8988T (cell line): ENCODE measurements at regions not wholly inside any gene's neighbourhood (a gene's known extent, or its start where the extent isn't known, plus 50 kb on each side); places are given as distances from the start of the nearest gene placed in this dataset.
"Not testable (repeated sequence)": the region's sequence is repeated elsewhere in the genome, so short reads cannot be mapped to it uniquely, and the experiment has no call there.

ENCODE experiments used
- DNase-seq: peaks from one replicate; pipeline ENCODE4 v3.0.0; 2011

DNA sequence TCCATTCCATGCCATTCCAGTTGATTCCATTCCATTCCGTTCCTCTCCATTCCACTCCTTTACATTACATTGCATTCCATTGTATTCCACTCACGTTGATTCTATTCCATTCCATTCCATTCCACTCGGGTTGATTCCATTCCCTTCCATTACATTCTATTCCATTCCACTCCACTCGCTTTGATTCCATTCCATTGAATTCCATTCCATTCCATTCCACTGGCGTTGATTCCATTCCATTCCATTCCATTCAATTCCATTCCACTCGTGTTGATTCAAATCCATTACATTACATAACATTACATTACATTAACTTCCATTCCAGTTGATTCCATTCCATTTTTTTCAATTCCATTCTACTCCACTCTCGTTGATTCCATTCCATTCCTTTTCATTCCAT is 1142.8 kb downstream of the RPIA start:
- DNase-seq, result no peak

DNA sequence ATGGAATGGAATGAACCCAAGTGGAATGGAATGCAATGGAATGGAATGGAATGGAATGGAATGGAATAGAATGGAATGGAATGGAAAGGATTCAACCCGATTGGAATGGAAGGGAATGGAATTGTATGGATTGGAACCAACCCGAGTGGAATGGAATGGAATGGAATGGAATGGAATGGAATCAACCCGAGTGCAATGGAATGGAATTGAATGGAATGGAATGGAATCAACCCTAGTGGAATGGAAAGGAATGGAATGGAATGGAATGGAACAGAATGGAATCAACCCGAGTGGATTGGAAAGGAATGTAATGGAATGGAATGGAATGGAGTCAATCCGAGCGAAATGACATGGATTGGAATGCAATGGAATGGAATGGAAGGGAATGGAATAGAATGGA is 1144.9 kb downstream of the RPIA start:
- not testable (repeated sequence) for DNase-seq

DNA sequence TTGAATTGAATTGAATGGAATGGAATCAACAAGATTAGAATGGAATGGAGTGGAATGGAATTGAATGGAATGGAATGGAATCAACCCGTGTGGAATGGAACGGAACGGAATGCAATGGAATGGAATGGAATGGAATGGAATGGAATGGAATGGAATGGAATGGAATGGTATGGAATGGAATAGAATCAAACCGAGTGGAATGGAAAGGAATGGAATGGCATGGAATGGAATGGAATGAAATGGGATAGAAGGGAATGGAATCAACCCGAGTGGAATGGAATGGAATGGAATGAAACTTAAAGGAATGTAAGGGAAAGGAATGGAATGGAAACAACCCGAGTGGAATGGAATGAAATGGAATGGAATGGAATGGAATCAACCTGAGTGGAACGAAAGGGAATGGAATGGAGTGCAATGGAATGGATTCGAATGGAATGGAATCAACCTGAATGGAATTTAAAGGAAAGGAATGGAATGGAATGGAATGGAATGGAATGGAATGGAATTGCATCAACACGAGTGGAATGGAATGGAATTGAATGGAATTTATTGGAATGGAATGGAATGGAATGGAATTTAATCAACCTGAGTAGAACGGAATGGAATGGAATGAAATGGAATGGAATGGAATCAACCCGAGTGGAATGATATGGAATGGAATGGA is 1146.6 kb downstream of the RPIA start:
- no peak for DNase-seq

DNA sequence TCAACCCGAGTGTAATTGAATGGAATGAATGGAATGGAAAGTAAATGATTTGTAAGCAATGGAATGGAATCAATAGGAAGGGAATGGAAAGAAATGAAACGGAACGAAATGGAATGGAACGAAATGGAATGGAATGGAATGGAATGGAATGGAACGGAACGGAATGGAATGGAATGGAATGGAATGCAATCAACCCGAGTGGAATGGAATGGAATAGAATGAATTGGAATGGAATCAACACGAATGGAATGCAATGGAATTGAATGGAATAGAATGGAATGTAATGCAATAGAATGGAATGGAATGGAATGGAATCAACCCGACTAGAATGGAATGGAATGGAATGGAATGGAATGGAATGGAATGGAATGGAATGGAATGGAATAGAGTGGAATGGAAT is 1148.7 kb downstream of the RPIA start:
- not testable (repeated sequence) for DNase-seq

DNA sequence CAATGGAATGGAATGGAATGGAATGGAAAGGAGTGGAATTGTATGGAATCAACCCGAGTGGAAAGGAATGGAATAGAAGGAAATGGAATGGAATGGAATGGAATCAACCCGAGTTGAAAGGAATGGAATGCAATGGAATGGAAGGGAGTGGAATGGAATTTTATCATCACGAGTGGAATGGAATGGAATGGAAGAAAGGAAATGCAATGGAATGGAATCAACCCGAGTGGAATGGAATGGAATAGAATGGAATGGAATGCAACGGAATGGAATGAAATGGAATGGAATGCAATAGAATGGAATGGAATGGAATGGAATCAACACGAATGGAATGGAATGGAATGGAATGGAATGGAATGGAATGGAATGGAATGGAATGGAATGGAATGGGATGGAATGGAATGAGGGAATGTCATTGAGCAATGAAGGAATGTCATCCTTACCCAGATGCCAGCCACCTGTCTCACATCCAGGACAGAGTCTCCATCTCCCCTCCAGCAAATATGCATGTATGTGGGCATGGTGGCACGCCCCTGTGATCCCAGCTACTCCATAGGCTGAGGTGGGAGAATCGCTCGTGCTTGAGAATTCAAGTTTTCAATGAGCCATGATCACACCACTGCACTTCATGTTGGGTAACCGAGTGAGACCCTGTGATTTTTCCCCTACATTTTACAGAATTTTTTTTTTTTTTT is 1149.5 kb downstream of the RPIA start:
- DNase-seq, result not testable (repeated sequence)

DNA sequence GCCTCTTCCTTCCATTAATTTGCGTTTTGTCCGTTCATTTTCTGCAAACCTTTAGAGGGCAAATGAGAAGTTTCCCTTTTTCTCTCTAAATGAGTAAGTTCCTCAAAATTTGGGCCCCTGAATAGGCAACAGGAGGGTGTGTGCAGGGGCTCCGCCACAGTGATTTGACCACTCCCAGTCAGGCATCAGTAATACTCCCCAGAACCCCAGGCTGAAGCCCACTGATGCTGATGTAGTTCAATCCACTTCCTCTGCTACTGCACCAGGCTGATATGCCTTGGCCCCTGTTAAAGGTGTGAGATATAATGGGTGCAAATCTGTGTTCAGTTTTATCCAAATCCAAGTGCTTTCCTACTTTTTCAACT is 1150.0 kb downstream of the RPIA start:
- no peak for DNase-seq

DNA sequence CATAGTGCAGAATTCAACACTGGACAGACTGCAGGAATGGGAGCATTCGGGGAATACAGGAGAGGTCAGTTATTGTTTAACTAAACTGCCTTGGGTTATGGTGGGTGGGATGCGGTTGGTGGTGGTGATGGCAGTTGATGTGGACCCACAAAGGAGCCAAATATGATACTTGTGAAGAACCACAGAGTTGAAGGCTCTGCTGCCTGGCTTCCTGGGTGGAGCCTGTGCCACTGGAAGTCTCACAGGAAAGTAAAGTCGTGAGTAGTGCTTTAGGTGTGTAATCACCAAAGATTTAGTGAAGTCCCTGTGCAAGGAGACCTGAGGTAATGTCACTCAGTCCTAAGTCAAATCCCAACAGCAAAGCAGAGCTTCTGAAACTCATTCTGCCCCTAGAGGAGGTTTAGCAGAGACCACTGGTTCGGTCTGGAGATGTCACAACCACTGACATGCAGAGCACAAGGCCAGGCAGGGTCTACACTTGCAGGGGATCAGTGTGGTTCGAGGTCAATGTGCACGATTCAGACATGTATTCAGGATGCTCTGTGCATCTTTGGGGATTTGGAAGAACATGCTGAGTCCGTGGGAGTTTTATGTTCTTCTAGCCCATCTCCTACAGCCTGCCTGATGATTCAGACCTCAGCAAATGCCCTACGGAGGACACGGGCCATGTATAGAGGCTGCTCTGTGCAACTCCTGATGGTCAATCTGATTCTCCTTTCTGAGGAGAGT is 1150.9 kb downstream of the RPIA start:
- DNase-seq, result no peak

DNA sequence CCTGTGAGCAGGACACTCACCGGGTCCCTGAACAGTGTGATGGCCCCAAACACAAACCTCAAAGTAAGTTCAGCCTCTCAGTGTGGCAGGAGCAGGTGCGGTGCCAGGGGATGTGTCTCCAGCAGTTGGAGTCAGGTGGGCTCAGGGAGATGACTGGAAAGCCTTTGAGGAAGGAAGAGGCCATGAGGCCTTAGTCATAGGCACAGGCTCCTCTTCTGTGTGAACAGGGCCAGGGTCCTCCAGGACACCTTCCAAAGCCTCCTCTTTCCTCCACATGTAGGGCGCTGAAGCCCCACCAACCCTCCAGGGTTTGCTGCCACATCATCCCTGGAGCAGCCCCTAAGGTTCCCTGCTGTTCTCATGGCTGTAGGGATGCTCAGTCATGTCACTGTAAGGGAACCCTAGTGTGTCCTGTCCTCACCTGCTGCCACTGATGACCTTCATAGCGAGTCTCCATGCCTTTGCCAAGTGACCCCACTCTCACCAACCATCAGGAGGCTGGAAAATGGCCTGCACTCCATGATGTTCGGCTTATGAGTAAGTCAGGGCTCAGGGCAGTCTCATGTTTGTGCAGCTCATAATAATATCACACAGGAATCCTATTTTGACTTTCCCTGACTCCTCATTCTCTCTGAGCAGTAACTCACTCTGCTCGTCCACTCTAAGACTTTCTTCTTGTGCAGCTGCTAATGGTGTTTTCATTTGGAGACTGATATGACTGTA is 1152.9 kb downstream of the RPIA start:
- DNase-seq, result no peak

DNA sequence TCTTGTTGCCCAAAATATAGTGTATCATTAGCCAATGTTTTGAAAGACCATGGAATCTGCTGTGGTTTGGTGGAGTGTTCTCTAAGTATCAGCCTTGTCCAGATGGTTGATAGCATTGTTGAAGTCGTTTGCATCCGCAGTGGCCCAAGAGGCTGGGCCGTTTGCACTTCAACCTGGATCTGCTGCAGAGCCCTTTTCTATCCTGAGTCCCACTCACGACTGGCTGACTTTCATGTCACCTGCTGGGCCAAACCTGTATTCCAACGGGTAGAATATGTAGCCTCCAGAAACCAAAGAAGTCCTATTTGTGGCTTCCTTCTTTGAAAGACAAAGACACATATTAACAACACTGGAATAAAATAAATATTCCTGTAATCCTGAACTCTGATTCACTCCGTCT is 1154.1 kb downstream of the RPIA start:
- no peak for DNase-seq

DNA sequence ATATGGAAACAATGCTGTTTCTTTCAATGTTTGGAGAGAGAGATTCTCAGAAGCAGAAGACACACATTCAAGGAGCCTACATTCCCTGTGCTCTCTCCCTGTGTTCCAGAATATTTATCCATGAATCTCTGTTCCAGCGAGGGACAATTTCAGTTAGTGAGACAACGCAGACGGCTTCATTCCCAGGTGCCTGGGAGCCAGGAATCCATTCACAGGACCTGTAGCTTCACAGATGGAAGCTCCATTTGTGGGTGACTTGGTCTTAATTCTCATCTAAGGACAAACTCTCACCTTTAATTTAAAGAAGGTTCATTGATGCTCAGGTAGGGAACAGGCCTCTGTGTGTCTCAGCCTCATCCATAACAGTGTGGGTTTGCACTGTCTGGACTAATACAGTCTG is 1156.6 kb downstream of the RPIA start:
- no peak for DNase-seq

DNA sequence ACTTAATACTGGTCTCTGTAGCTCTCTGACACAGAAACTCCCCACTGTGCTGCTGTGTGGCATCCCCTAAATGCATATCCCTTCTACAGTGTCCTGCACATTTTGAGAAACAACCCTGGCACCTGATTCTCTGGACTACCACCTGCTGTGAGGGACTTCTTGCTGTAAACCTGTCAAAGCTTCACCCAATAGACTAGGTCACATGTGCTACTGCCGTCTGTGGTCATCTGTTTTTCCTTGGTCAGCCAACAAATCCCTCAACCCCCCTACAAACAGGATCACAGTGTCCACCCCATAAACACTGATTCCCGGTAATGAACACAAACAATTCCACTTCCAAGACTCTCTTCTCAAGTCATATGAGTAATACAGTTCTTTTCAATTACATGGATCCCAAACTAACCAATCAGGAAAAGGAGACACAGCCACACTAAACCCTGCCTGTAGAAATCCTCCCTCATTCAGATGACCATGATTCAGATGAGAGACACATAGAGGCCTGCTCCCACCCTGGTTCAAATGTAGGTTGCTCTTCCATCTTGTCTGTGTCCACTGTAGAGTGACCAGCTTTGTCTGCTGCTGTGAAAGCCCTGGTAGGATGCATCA is 1157.4 kb downstream of the RPIA start:
- DNase-seq, result no peak

DNA sequence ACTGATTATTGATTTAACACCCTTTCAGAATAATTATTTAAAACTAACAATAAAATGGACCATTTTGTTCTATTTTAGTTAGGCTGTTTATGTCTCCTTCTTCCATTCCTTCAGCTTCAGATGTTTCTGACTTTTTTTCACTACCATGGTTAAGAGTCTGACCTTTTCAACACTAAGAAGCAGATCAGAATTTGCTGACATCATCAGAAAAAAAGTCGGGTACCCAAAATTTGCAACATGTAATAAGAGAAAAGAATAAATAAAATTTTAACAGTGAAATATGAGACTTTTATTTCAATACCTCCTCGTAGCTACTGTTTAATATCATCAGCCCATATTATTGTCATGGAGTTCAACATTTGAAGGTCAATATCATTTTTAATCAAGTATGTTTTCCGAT is 1158.3 kb downstream of the RPIA start:
- DNase-seq, result no peak

DNA sequence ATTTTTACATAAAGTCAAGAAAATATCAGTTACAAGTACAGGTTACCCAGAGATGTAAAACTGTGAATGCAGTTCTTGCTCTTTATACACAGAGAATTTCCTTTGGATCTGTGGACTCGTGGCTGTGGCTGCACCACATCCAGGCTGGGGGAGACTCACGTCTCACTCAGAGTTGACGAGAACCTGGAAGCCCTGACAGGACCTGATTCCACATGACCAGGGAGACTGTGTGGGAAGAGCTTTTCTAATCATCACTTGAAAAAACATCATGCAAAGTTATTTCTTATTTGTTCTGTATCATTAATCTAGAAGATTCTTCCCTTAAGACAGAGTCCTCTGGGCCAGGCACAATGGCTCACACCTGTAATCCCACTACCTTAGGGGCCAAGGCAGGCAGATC is 1159.0 kb downstream of the RPIA start:
- DNase-seq, result no peak

DNA sequence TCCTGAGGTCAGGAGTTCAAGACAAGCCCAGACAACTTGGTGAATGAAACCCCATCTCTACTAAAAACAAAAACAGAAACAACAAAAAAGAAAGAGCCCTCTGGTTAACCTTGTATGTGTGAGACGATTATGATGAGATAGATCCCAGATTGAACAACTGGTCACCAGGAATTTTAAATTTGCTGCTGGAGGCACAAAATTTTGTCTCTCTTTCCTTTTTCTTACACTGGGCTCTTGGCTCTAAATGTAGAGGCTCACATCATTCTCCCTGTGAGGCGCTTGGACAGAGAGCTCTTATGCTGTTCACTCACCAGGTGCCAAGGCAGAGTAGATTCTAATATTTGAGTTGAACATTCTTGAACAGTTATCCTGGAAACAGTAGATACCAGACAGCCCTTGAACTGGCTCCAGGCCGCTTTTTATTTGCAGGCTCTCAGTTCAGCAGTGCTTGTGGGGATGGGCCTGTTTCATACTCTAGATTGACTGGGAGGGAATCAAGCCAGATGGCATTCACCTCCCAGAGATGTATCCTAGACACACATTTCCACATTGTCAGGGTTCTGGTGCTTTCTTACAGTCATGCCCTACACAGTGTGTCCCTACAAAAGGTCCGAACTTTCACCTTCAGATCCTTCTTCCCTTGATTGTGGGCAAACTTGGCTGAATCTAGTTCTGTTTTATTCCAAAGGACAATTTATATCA is 1159.6 kb downstream of the RPIA start:
- no peak for DNase-seq

DNA sequence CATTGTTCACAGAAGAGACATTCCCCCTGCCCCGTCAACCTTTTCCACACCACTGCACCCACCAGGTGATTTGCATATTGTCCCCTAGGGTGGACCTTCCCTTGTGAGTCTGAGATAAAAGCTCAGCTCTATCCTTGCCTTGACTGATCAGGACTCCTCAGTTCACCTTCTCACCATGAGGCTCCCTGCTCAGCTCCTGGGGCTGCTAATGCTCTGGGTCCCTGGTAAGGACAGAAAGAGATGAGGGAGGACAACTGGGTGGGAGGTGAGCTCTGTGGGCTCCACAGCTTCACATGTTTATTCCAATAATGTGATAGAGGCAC is 1160.1 kb downstream of the RPIA start:
- DNase-seq, result no peak

DNA sequence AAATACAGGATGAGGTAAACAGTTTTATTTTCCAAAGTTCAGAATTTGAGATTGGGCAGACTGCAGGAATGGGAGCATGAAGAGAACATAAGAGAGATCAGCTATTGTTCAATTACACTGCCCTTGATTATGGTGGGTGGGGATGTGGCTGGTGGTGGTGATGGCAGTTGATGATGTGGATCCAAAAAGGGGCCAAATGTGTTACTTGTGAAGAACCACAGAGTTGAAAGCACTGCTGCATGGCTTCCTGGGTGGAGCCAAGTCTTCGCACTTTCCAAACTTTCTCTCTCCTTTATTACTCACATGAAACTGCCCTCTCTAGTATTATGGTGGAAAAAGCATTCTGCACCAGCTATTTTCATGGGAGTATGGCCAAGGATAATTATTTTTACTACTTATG is 1162.0 kb downstream of the RPIA start:
- not testable (repeated sequence) for DNase-seq

DNA sequence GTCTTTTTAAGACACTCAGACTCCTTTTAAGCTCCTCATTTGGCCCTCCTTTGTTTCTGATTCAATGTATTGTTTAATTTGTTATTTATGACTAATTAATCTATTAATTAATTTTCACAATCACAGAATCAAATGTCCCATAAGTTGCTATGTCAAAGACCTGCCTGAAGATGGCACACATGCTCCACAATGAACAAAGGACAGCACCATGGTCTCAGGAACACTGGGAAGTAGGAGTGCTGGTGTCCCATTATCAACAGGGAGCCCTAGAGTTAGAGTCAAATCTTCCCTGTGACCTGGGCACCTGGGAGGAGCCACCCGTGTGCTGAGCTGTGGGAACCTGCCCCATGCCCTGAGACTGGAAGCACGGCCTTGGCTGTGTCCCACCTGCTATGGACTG is 1164.3 kb downstream of the RPIA start:
- not testable (repeated sequence) for DNase-seq

DNA sequence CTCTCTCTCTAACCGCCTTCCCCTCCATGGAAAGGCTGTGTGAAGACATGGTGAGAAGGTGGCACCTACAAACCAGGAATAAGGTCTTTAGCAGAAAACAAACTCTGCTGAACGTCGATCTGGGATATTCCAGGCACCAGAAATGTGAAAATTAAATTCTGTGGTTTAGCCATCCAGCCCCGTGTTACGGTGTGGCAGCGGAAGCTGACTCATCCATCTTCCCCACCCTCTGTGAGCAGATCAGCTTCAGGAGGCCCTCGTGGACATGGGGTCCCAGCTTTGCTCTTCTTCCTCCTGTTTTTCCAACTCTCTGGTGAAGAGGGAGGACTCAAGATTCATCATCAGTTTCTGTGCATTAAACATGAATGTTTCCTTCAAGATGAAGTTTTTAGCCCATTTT is 1164.8 kb downstream of the RPIA start:
- not testable (repeated sequence) for DNase-seq

DNA sequence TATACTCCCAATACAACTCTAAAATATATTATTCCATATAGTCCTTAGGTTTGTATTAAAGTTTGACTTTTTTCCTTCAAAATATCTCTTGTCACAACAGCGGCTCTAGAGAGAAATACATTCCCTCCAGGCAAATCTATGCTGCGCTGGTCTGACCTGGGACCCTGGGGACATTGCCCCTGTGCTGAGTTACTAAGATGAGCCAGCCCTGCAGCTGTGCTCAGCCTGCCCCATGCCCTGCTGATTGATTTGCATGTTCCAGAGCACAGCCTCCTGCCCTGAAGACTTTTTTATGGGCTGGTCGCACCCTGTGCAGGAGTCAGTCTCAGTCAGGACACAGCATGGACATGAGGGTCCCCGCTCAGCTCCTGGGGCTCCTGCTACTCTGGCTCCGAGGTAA is 1170.7 kb downstream of the RPIA start:
- DNase-seq, result not testable (repeated sequence)

DNA sequence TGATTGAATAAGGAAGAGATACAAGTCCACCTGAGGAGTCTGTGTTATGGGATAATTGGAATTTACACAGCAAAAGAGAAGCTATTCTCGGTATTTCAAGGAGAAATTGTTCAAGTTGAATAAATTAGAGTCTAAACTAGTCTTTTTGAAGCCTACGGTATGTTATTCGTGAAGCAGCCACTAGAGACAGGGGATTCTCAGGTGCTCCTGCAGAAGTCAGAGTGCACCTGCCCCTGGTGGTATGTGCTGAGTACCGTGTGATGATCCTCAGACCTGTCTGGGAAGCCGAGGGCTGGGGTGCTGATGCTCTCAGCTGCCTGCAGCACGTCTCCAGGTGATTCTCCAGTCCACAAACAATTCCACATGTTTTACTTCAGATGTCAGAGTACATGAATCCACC is 1171.7 kb downstream of the RPIA start:
- not testable (repeated sequence) for DNase-seq

DNA sequence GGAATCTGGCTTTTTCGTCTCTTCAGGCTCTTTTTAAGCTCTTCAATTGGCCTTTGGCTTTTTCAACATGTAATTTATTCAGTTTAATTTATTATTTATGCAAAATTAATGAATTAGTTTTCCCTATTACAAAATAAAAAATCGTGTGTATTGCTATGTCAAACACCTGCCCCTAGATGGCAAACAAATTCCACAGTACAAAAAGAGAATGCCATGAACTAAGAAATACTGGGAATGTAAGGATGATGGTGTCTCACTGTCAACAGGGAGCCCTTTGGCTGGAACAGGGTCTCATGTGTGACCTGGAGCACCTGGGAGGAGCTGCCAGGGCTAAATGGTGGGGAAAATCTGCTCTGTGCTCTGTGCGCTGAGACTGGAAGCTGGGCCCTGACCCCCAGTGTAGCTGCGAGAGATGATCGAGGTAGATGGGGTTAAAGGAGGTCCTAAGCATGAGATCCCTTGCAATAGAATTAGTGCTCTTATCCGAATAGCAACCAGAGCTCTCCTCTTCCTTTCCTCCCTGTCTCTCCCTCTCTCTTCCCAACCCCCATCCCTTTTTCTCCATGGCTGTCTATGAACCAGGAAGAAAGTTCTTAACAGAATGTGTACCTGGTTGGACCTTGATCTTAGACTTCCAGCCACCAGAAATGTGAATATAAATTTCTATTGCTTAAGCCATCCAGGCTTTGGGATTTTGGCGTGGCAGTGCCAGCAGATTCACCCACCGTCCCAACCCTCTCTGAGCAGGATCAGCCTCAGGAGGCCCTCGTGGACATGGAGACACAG is 1183.5 kb downstream of the RPIA start:
- not testable (repeated sequence) for DNase-seq

DNA sequence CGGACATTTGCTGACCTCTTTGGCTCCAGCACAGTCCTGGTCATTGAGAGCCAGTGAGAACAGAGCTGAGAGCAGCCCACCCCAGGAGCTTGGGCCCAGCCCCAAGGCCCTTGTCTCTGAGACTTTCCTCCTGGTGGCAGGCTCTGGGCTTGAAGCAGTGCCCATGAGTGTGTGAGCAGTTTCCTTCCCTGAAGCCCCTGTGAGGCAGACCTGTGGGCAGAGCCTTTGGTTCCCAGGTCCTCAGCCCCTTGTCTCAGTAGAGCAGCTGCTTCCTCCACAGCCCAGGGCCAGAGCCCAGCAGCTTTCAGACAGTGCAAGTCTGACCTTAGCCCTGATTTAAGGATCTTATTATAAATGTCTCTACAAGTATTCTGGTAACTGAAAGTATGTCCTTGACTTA is 1185.0 kb downstream of the RPIA start:
- not testable (repeated sequence) for DNase-seq
